ENCODE measurements at regions not wholly inside any gene's neighbourhood (a gene's known extent, or its start where the extent isn't known, plus 50 kb on each side); places are given as distances from the start of the nearest gene placed in this dataset.

DNA sequence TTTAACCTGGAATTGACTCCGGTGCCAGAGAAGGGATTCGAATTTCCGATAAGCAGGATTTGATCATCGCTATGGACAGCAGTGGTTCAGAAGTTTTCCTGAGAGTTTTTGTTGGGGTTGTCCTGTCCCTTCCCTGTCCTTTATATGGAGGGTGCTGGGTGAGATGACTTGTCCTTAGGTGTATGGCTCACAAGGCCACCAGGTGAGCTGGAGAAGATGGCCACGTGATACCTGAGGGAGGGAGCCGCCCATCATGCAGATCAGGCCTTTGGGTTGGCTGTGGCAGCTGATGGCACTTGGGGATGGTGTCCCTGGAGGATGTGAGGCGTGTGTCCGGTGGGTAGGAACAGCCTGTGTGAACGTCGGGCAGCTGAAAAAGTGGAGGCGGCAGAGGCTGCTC lies 187.7 kb downstream of the PTPN20 start:
- TF ChIP-seq, protein P1, sequence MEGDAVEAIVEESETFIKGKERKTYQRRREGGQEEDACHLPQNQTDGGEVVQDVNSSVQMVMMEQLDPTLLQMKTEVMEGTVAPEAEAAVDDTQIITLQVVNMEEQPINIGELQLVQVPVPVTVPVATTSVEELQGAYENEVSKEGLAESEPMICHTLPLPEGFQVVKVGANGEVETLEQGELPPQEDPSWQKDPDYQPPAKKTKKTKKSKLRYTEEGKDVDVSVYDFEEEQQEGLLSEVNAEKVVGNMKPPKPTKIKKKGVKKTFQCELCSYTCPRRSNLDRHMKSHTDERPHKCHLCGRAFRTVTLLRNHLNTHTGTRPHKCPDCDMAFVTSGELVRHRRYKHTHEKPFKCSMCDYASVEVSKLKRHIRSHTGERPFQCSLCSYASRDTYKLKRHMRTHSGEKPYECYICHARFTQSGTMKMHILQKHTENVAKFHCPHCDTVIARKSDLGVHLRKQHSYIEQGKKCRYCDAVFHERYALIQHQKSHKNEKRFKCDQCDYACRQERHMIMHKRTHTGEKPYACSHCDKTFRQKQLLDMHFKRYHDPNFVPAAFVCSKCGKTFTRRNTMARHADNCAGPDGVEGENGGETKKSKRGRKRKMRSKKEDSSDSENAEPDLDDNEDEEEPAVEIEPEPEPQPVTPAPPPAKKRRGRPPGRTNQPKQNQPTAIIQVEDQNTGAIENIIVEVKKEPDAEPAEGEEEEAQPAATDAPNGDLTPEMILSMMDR (IDR thresholded peaks at IDR 0.05; ENCODE audit: low read depth, low read length, missing input control), result no peak
- TF ChIP-seq FOXA1 (IDR thresholded peaks at IDR 0.05) (no peak), TAF1 (conservative IDR thresholded peaks at IDR 0.05) (no peak), GABPA (IDR thresholded peaks at IDR 0.05 in 1 of 2, conservative IDR thresholded peaks at IDR 0.05 in 1 of 2) (no peak), RAD21 (IDR thresholded peaks at IDR 0.05) (no peak), JUND (IDR thresholded peaks at IDR 0.05) (no peak), SP1 (IDR thresholded peaks at IDR 0.05) (no peak), RXRA (IDR thresholded peaks at IDR 0.05) (no peak)
- TF ChIP-seq, protein P2, sequence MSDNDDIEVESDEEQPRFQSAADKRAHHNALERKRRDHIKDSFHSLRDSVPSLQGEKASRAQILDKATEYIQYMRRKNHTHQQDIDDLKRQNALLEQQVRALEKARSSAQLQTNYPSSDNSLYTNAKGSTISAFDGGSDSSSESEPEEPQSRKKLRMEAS (IDR thresholded peaks at IDR 0.05), result no peak
- TF ChIP-seq, protein P3, sequence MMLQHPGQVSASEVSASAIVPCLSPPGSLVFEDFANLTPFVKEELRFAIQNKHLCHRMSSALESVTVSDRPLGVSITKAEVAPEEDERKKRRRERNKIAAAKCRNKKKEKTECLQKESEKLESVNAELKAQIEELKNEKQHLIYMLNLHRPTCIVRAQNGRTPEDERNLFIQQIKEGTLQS (IDR thresholded peaks at IDR 0.05), result no peak
- TF ChIP-seq, protein P4, sequence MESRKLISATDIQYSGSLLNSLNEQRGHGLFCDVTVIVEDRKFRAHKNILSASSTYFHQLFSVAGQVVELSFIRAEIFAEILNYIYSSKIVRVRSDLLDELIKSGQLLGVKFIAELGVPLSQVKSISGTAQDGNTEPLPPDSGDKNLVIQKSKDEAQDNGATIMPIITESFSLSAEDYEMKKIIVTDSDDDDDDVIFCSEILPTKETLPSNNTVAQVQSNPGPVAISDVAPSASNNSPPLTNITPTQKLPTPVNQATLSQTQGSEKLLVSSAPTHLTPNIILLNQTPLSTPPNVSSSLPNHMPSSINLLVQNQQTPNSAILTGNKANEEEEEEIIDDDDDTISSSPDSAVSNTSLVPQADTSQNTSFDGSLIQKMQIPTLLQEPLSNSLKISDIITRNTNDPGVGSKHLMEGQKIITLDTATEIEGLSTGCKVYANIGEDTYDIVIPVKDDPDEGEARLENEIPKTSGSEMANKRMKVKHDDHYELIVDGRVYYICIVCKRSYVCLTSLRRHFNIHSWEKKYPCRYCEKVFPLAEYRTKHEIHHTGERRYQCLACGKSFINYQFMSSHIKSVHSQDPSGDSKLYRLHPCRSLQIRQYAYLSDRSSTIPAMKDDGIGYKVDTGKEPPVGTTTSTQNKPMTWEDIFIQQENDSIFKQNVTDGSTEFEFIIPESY (IDR thresholded peaks at IDR 0.05), result no peak

Measured in liver (tissue), 3 donors.